Activated CD8-positive, alpha-beta T cell treated with anti-CD3 and anti-CD28 coated beads for 36 hours (primary cell): ENCODE measurements at regions not wholly inside any gene's neighbourhood (a gene's known extent, or its start where the extent isn't known, plus 50 kb on each side); places are given as distances from the start of the nearest gene placed in this dataset.

Experiments
- ATAC-seq: fragments of 200-7000 bp; cut with Tn5 transposase; one replicate; pipeline ENCODE4 v1.10.0; 2021; ENCODE audit warnings: mild to moderate bottlenecking, moderate library complexity
- CTCF ChIA-PET: fragments of 350-600 bp; sonication (Branson Sonifier 250); formaldehyde crosslinking; loops from one replicate; lab custom pipeline; 2021; ENCODE audit warnings: antibody characterized with exemption; lab: Charles Lee
- POLR2A ChIA-PET: fragments of 350-600 bp; sonication (Branson Sonifier 250); formaldehyde crosslinking; loops from one replicate; lab custom pipeline; 2021; ENCODE audit warnings: antibody characterized with exemption; lab: Charles Lee
- DNase-seq: peaks from one replicate; pipeline ENCODE4 v3.0.0-alpha.2; 2020
- H3K27ac Mint-ChIP-seq: one replicate; pipeline ENCODE4 v1.8.0; 2021; ENCODE audit warnings: mild to moderate bottlenecking, mixed read lengths
- H3K27me3 Mint-ChIP-seq: one replicate; pipeline ENCODE4 v1.8.0; 2021; ENCODE audit warnings: mixed read lengths
- H3K36me3 Mint-ChIP-seq: one replicate; pipeline ENCODE4 v1.8.0; 2021; ENCODE audit warnings: low read depth, mixed read lengths
- H3K4me1 Mint-ChIP-seq: one replicate; pipeline ENCODE4 v1.8.0; 2021; ENCODE audit warnings: low read depth, mixed read lengths
- H3K4me3 Mint-ChIP-seq: one replicate; pipeline ENCODE4 v1.8.0; 2021; ENCODE audit warnings: mild to moderate bottlenecking, moderate library complexity, mixed read lengths
- H3K9me3 Mint-ChIP-seq: one replicate; pipeline ENCODE4 v1.8.0; 2021; ENCODE audit warnings: mixed read lengths
- CTCF ChIP-seq: fragments of 200-600 bp; IDR thresholded peaks from one replicate; pipeline ENCODE4 v1.8.0; 2022; ENCODE audit warnings: antibody characterized with exemption, mild to moderate bottlenecking
- intact Hi-C: fragments of 100-400 bp; cut with micrococcal nuclease; formaldehyde crosslinking; loops from one replicate; pipeline ENCODE4 v1.10.0; 2022

GRCh38 chr16:58824201-58824600 lies 90.1 kb upstream of the GOT2 start:
- no peak for DNase-seq
- TF ChIP-seq CTCF = no peak
- CTCF ChIA-PET = interaction anchor here (1.5 kb wide), 1 partner anchor 10 kb away, joined by 8 read pairs; no protein-coding TSS in a partner anchor
- H3K4me1 Mint-ChIP-seq = no peaks in the 10 kb centered on the region
- H3K27me3 Mint-ChIP-seq = peaks cover 3% of the 10 kb centered on the region
- H3K4me3 Mint-ChIP-seq = no peak overlapping the region
- ATAC-seq = no peak
- POLR2A ChIA-PET = no interaction called here
- H3K9me3 Mint-ChIP-seq = peaks cover 3% of the 10 kb centered on the region
- no peak overlapping the region for H3K27ac Mint-ChIP-seq
- intact Hi-C loops = no loop called here
- H3K36me3 Mint-ChIP-seq = no peaks in the 10 kb centered on the region

- no peaks in the 10 kb centered on the region for H3K4me1 Mint-ChIP-seq
- CTCF ChIA-PET = no interaction called here
- no peak for ATAC-seq
Observed at GRCh38 chr16:58821886-58822285, 87.8 kb upstream of the GOT2 start.

GRCh38 chr16:58820411-58820810 lies 86.3 kb upstream of the GOT2 start:
- H3K36me3 Mint-ChIP-seq = no peaks in the 10 kb centered on the region
- no peaks in the 10 kb centered on the region for H3K4me1 Mint-ChIP-seq
- intact Hi-C loops = no loop called here
- no peak for ATAC-seq
- CTCF ChIA-PET = no interaction called here
- no peak overlapping the region for H3K27ac Mint-ChIP-seq
- H3K27me3 Mint-ChIP-seq = peaks cover 6% of the 10 kb centered on the region
- no peak overlapping the region for H3K4me3 Mint-ChIP-seq
- no peak for TF ChIP-seq CTCF
- DNase-seq = no peak
- POLR2A ChIA-PET = no interaction called here
- peaks cover 3% of the 10 kb centered on the region for H3K9me3 Mint-ChIP-seq

More at GRCh38 chr16:58821886-58822285, 87.8 kb upstream of the GOT2 start:
- DNase-seq = no peak
- Mint-ChIP-seq H3K27me3 (peaks cover 3% of the 10 kb centered on the region), H3K27ac (no peak overlapping the region), H3K36me3 (no peaks in the 10 kb centered on the region), H3K9me3 (peaks cover 3% of the 10 kb centered on the region), H3K4me3 (no peak overlapping the region)
- intact Hi-C loops = no loop called here
- POLR2A ChIA-PET = no interaction called here
- no peak for TF ChIP-seq CTCF

- H3K9me3 Mint-ChIP-seq = no peaks in the 10 kb centered on the region
- DNase-seq = no peak
- intact Hi-C loops = no loop called here
- CTCF ChIA-PET = interaction anchor here (0.7 to 2.1 kb wide), 8 partner anchors 10 to 1392 kb away, joined by 3 to 9 read pairs (median 4); no protein-coding TSS in a partner anchor
- no peak overlapping the region for H3K4me3 Mint-ChIP-seq
- POLR2A ChIA-PET = interaction anchor here (1.1 kb wide), 1 partner anchor 398 kb away, joined by 3 read pairs; no protein-coding TSS in a partner anchor
- peaks cover 4% of the 10 kb centered on the region for H3K4me1 Mint-ChIP-seq
- no peak overlapping the region for H3K27ac Mint-ChIP-seq
- no peak for ATAC-seq
- no peak for TF ChIP-seq CTCF
- no peaks in the 10 kb centered on the region for H3K36me3 Mint-ChIP-seq
- H3K27me3 Mint-ChIP-seq = peaks cover 8% of the 10 kb centered on the region
Observed at GRCh38 chr16:58815181-58815888, 81.2 kb upstream of the GOT2 start.

GRCh38 chr16:58814348-58814801 lies 80.3 kb upstream of the GOT2 start:
- ChIA-PET POLR2A (interaction anchor here (1.1 kb wide), 1 partner anchor 399 kb away, joined by 3 read pairs; no protein-coding TSS in a partner anchor), CTCF (interaction anchor here (0.7 to 2.1 kb wide), 16 partner anchors 9 to 1393 kb away, joined by 3 to 9 read pairs (median 4); partner anchors contain the start of gene GOT2)
- H3K27me3 Mint-ChIP-seq = peaks cover 6% of the 10 kb centered on the region
- peak; percentile 88 for TF ChIP-seq CTCF
- peak; percentile 60 for DNase-seq
- intact Hi-C loops = no loop called here
- H3K4me3 Mint-ChIP-seq = peak overlapping the region; percentile 48
- peaks cover 4% of the 10 kb centered on the region for H3K4me1 Mint-ChIP-seq
- H3K27ac Mint-ChIP-seq = no peak overlapping the region
- peak; percentile 80 for ATAC-seq
- no peaks in the 10 kb centered on the region for H3K9me3 Mint-ChIP-seq
- H3K36me3 Mint-ChIP-seq = no peaks in the 10 kb centered on the region
